Muscle of back (tissue), 3 donors: ENCODE measurements at regions not wholly inside any gene's neighbourhood (a gene's known extent, or its start where the extent isn't known, plus 50 kb on each side); places are given as distances from the start of the nearest gene placed in this dataset.
"Not testable (repeated sequence)": the region's sequence is repeated elsewhere in the genome, so short reads cannot be mapped to it uniquely, and the experiment has no call there.

Experiments used
- DNase-seq, 3 donors: peaks; one replicate each; pipeline versions ENCODE4 v3.0.0 to v3.0.0-alpha.2; 2013

DNA sequence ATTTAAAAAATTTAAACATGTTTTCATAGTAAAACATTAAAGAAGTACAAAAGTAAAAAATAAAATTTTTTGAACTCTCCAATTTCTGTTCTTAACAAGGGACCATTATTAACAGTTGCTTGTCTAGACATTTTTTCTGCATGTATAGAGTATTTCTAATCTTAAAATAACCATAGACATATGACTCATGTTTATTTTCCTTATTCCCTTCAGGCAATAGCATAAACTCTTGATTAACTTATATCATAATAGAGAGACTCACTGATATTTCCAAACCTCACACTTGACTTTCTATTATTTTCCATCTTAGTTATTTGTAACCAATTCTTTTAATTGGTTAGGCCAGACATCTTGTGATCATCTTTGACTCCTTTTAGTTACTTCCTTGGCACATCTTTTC is 325.6 kb upstream of the SOX14 start:
- DNase-seq: no peak

DNA sequence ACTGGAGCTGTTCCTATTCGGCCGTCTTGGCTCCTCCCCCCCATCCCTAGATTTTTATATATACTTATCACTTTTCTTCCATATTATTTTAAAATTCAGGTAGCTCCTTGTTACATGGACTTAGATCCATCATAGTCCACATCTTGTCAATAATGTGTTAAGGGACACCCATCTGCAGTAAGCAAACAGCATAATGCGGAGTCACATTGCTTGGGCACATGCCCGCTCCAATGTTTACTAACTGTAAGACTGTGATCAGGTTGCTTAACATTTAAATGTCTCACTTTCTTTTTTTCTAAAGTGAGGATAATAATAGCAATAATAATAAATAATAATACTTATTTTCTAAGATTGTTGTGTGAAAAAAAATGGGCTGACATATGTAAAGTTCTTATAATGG is 303.2 kb upstream of the SOX14 start:
- DNase-seq: no peak

DNA sequence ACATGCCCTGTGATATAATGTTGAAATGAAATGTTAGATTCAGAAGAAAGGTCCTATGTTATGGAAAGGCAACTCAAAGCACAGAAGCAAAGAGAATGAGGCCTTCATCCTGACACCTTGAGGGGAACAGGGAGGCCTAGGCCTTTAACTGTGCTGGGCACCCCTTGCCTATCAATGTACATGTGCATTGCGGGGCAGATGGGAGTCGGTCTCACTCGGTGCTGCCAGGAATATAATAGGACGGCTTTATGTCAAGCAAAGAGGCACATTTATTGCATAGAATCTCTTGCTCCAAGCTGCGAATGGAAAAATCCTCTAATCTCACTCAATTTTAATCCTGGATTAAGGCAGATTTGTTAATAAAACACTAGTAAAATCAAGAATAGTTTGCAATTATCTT is 301.0 kb upstream of the SOX14 start:
- DNase-seq: no peak

DNA sequence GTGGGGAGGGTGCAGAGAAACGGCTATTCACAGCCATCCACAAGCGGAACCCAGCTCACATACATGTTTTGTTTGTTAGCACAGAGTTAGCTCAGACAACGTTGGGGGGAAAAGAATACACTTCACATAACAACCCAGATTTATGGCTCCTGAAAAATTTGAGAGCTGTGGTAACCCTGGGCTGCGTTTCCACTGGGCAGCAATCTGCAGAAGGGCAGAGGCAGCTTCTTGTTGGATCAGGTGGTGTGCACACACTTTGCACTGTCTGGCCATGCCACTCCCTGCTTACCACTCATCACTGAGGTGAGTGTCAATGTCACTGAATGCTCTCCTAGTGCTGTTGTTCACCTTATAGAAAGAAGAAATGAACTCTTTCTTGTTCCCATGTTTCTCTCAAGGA is 299.8 kb upstream of the SOX14 start:
- DNase-seq: no peak

DNA sequence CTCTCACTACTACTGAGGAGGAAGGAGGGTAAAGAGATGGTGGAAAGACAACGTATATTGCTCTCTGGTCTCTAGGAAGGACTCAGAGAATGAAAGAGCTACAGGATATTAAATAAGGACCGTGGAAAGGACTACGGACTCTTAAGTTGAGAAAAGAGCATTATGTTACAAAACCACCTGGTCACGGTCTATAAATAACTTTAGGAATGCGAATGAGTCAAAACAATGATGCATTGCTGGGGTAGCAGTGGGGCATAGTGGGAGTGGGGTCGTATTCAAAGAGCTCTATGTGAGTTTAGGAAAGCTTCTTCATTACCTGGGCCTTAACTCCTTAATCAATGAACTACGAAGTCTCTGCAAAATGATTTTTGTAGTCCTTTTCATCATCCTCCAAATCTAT is 295.7 kb upstream of the SOX14 start:
- DNase-seq: peak in 2 of 3 donors; percentile 1 to 4

DNA sequence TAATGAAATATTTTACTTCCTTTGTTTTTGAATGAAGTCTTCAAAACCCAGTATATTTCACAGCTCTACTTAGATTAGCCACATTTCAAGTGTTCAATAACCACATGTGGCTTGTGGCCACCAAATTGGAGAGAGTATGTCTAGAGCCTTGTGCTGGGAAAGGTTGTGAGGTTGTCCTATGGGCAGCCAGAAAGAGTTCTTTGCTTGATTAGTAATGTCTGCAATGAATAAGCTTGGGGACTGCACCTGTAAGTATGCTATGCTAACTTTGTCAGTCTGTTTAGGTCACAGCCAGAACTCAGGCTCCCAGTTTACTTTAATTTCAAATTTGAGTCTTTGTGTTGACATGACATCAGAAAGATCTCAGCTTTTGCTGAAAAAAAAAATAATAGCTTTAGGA is 294.9 kb upstream of the SOX14 start:
- no peak for DNase-seq

DNA sequence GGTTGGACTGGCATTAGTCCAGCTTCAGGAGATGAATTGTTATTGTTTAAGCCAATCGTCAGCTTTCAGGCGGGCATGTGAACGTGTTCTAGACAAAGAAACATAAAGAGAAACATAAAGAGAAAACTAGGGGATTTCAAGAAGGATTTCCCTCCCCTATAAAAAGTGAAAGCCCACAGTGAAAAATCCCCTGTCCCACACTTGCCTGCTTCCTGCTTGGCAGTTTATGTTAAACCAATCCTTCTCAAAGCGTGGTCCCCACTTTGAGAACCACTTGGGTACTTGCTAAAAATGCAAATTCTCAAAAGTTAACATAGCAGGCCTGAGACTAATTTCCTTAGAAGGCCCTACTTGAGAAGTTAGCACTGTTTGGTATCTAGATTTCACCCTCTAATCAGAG is 293.0 kb upstream of the SOX14 start:
- no peak for DNase-seq

DNA sequence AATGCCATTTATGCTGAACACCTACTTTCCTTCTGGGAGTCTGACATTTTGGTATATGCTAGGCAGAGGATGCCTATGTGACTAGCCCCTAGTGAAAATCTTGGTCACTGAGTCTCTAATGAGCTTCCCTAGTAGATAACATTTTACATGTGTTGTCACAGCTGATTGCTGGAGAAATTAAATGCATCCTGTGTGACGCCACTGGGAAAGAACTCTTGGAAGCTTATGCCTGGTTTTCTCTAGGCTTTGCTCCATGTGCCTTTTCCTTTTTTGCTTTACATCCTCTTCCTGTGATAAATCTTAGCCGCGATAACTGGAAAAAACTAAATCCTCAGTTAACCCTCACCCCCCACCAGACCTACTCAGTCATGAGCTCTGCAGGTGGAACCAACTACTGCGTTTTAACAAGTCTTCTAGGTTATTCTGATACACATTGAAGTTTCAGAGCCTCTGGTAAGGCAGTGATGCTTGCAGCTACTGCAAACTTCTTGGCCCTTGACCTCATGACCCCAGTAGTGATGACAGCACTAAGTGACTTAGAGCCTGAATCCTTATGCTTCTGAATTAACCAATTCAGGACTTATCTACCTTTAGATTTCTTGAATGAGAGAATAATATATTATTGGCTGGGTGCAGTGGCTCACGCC is 292.4 kb upstream of the SOX14 start:
- DNase-seq: no peak

DNA sequence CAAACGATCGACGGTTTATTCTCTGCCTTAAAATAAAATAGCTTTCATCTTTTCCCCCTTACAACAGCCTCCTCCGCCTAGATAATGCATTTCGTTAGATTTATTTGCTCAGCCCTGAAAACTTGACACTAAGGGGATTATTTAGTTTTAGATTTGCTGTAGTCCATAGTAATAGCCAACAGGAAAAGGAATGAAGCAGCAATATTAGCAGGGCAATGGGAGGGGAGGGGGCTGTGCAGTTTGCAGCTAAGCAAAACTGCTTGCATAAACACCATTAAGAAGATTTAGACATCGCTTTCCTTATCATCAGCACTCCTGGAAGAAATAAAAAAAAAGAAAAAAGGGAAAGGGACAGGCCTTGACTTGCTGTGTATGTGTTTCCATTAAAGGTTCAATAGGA is 286.5 kb upstream of the SOX14 start:
- DNase-seq: no peak

DNA sequence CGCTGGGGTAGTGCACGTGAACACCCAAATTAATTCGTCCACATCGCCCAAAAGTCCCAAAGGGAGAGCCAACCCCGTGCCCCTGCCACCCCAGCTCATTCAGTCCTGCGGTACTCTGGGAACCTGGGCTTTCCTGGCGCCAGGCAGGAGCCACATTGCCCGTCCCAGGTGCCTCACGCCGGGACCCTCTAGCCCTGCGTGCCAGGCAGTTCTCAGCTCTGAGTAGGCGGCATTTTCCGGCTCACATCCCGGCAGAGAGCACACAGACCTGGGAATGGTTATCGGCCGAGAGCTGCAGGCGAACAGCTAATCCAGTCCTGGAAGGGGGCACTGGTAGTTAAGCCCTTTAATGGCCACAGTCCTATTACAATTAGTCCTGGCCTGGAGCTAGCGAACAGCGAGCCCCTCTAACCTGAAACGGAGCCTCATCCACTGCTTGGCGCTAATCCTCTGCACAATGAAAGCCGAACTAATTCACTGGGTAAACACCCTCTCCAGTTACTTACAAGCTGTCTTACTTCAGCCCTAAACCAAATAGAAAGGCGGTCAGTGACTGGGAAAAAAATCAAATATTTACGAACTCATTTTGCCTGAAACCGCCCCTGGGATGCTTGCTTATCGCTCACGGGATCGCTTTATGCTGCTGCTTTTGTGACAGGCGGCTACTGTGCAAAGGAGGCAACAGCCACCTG is 254.6 kb upstream of the SOX14 start:
- peak in 1 of 3 donors; percentile 3 for DNase-seq

DNA sequence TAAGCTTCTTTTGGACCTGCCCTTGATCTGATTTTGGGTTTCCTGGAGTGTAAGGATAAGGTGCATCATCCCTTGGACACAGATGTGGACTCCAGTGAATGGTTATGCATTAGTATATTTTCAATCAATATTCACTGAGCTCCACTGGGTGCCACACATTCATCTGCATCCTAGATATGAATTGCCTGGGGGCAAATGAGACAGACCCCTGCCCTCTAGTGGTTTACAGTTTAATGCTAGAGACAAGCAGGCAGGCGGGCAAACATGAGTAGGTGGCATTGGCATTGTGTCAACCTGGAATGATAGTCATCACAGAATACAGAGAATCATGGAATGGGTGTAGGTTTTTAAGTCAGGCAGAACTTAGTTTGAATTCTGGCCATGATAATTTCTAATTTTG is 252.5 kb upstream of the SOX14 start:
- DNase-seq: no peak

DNA sequence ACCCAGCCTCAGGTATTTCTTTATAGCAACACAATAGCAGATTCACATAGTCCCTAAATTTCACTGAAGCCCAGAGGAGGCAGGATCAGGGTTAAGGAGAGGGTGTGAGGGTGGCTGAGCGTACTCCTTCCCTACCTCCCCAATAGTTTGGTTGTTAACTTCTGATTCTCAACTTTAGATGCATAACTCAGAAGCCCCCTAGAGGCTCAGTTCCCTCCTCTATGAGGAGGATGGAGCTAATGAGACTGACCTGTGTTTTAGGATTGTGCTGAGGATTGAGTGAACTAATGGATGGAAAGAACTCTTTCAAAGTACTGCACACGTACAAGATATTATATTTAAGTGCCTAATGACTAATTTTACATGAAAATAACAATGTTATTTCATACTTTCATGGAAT is 249.3 kb upstream of the SOX14 start:
- no peak for DNase-seq

DNA sequence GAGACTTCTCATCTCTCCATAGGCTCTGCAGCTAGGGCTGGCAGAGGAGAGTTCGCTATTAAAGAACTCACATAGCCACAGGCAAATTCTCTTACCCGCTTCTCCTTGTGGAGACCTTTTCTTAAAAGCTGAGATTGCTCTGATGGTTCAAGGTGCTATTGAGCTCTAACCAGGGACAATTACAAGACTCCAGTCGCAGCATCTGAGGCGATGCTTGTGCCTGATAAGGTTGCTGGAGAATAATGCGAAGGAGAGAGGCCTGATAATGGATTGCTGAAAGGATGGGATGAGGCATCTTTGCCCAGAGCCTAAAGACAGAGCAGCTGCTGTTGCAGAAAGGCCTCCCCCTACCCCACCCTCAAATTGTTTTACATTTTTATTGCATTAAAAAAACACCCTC is 244.5 kb upstream of the SOX14 start:
- no peak for DNase-seq

DNA sequence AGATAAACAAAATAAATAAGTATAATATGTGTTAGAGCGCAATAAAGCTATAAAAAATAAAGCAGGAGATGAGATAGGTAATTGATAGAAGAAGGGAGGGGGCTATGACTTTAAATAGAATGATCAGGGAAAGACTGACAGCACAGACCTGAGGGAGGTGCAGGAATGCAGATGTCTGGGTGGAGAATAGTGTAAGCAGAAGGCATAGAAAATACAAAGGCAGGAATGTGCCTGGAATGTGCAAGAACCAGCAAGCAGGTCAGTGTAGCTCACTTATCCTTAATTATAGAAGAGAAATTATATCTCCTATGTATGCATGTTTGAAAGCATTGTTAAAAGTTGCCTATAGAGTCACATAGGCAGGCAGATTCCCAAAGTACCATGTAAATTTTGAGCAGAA is 239.4 kb upstream of the SOX14 start:
- no peak for DNase-seq

DNA sequence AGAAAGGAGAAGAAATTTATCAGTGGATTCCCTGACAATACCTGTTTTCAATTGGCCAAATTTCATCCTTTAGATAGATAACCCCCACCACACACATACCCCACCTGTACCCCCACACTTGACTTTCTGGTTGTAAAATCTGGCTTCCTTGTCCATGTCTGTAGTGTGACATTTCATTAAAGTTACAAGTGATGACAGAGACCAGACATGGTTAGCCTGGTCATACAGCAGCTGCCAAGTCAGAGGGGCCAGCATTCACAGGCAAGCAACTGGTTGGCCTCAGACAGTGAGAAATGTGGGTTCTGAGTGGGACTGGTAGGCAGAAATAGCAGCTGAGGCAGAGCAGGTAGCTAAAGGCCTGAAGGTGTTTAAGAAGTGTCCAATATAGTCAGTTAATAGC is 238.6 kb upstream of the SOX14 start:
- DNase-seq: no peak

DNA sequence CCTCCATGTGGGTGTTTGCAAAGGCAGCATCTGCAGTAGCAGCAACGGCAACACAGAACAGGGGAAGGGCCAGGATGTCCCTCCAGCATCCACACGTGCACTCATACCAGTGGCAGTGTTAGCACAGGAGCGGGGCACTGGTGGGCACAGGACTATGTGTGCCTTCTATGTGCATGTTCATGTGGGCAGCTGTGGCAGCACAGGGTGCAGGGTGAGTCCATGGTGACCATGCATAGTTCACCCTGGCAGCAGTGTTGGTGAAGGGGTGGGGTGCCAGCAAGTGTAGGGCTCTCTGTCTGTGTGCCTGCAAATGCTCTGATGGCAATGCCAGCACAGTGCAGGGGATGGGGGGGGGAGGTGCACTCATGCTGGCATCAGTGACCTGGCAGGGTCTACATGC is 222.1 kb upstream of the SOX14 start:
- DNase-seq: no peak

DNA sequence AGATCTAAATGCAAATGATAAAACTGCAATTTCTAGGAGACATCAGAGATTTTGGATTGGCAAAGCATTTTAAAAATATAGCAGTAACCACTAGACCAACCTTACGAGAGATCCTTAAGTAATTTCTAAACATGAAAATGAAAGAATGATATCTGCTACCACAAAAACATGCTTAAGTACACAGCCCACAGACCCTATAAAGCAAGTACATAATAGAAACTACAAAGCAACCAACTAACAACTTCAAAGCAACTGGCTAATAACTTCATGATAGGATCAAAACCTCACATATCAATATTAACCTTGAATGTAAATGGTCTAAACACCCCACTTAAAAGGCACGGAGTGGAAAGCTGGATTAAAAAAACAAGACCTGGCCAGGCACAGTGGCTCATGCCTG is 209.9 kb upstream of the SOX14 start:
- DNase-seq: no peak

DNA sequence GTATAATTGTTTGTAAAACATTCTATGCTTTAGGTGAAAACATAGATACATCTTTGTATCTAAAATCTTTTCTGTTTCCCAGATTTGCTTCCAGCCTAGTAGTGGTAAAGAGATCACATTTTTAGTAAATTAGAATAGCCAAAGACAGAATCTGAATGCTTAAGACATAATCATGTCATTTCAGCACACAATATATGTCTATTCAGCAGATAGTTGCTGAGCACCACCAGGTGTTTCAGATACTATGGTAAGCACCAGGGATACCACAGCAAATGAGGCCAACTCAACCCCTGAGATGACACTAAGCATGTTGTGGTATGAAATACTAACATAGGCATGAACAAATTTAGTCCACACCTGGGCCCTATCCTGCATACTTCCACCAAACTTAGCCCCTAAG is 195.2 kb upstream of the SOX14 start:
- no peak for DNase-seq

DNA sequence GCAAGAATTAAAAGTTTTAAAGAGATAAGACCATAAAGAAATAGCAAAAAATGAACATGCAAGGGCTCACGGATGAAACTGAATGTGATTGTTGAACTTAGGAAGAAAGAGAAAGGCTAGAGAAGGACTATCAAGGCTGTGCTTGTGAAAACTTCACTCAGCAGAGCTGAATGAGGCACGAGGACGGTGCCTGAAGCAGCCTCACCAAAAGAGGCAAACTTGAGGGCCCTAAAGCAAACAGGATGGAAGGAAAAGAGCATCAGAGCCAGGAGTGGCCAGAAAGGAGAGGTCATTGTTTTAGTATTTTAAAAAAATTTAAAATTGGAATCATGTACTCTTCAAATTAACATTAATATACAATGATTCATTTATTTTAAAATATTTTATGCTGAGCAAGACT is 191.2 kb upstream of the SOX14 start:
- DNase-seq: no peak

DNA sequence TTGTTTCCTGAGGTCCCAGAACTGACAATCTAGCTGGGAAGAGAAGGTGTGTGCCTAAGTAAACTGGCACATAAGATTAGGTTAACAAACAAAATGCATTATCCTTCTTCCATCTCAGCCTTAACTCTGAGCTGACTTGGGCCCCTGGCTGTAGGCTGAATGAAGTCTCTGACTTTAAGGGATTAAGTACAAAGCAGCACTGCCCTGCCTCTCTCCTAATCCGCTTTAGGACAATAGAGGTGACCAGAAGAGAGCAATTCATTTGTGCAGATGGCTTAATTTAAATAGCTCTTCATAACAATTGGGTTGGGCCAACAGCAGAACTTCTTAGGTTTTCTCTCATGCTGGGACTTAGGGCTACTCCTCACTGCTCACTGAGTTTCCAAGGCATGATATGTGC is 181.6 kb upstream of the SOX14 start:
- no peak for DNase-seq

DNA sequence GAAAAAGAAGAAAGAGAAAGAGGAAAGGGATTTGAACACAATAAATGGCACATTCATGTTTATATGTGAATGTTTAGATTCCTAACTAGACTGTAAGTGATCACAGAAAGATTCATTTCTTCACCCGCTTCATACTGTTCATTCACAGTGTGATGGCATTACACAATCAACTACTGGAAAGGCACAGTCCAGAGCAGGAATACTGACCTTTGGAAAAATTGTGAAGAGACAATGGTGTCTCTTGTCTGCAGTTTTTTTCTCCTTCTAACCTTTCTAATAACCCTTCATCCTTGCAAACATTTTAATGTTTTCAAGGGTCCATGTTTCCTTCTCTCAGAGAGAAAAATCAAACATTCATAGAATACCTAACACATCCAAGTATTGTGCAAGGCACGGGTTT is 180.9 kb upstream of the SOX14 start:
- DNase-seq: no peak

DNA sequence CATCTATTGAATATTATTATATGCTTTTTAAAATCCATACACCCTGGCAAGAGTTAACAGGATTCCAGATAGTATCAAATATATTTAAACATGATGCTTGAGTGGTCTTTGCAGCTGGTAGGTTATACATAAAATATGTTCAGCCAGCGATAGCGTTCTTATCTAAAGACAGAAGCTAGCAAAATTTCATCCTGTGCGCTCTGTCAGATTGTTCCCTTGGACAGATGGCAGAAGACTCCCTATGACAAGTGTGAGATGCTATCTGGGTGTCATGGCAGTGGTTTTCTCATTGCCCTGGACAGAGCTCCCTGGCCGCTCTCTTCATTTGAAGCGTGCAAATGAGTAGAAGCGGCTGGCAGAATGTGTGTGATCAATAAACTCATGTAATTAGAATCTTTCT is 175.2 kb upstream of the SOX14 start:
- DNase-seq: no peak

DNA sequence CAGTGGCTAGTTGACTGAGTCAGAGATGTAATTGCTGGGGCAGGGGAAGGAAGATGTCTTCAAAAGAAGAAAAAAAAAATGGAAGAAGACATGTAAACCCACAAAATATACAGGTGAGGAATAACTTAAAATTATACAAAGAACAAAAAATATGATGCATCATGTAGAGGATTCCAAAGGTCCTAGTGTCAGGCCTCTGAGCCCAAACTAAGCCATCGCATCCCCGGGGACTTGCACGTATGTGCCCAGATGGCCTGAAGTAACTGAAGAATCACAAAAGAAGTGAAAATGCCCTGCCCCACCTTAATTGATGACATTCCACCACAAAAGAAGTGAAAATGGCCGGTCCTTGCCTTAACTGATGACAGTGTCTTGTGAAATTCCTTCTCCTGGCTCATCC is 168.7 kb upstream of the SOX14 start:
- not testable (repeated sequence) for DNase-seq

DNA sequence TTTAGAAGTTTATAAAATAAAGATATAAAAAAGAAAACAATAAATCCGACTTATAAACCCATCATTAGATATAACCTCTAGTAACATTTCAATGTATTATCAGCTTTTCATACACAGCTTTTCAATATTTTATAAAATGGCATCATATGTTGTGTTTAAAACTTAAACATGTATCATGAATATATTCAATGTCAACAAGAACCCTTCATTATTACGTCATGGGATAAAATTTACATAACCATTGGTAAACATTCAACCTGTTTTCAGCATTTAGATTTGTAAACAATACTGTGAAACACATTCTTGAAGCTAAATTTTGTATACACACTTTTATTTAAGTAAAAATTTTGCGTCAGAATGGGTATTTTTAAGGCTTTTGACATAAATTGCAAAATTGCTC is 153.4 kb upstream of the SOX14 start:
- no peak for DNase-seq
